OCI-LY7 (cell line): ENCODE measurements at regions not wholly inside any gene's neighbourhood (a gene's known extent, or its start where the extent isn't known, plus 50 kb on each side); places are given as distances from the start of the nearest gene placed in this dataset.

Experiments
- CTCF ChIP-seq: fragments of 200-600 bp; sonication (generic); conservative IDR thresholded peaks from 2 replicates; pipeline ENCODE4 v1.5.1; 2014; ENCODE audit warnings: mild to moderate bottlenecking, antibody characterized with exemption, low read length, moderate library complexity, mixed read lengths
- EZH2phosphoT487 ChIP-seq: fragments of 200-600 bp; sonication (generic); IDR thresholded peaks from 2 replicates; pipeline ENCODE4 v1.6.1; 2018; ENCODE audit warnings: low read depth, borderline replicate concordance, mild to moderate bottlenecking, mixed run types, antibody characterized with exemption, low read length, moderate library complexity, mixed read lengths

- no peak for TF ChIP-seq CTCF
- TF ChIP-seq EZH2phosphoT487: no peak
Measured at GRCh38 chr13:91111476-91112200, 235.8 kb upstream of the MIR17HG start.
